Pancreas (tissue), 10 donors: ENCODE measurements at regions not wholly inside any gene's neighbourhood (a gene's known extent, or its start where the extent isn't known, plus 50 kb on each side); places are given as distances from the start of the nearest gene placed in this dataset.

Experiments
- ATAC-seq, 4 donors: fragments of 200-7000 bp; cut with Tn5 transposase; one replicate each; pipeline versions ENCODE4 v1.8.0 to v1.9.1; 2020; ENCODE audit warnings: mild to moderate bottlenecking in 4 of 4, moderate library complexity in 4 of 4
- DNase-seq, 6 donors: peaks; one replicate each; pipeline ENCODE4 v3.0.0-alpha.2; 2020
- FAIRE-seq: peaks from 2 replicates; lab custom pipeline; 2012; peaks lifted over from hg19 to GRCh38; lab: Jason Lieb, UNC
- H3K27ac ChIP-seq, 4 donors: fragments of 200-600 bp; sonication (generic); 1 replicate in 3 of 4; 2 replicates in 1 of 4; pipeline versions ENCODE4 v1.5.0 to v1.8.0; 2020
- H3K27me3 ChIP-seq, 4 donors: fragments of 200-600 bp; one replicate each; pipeline ENCODE4 v1.8.0; 2021
- H3K36me3 ChIP-seq, 3 donors: fragments of 200-600 bp; sonication (generic) in 1 of 3; one replicate each; pipeline versions ENCODE4 v1.5.0 to v1.8.0; 2020 to 2021
- H3K4me1 ChIP-seq, 3 donors: fragments of 200-600 bp; one replicate each; pipeline ENCODE4 v1.8.0; 2021
- H3K4me3 ChIP-seq, 4 donors: fragments of 200-600 bp; sonication (generic) in 2 of 4; one replicate each; pipeline versions ENCODE4 v1.5.0 to v1.8.0; 2020 to 2021
- H3K9me3 ChIP-seq, 4 donors: fragments of 200-600 bp; one replicate each; pipeline ENCODE4 v1.8.0; 2021
- CTCF ChIP-seq, 4 donors: fragments of 200-600 bp; sonication (generic) in 3 of 4; IDR thresholded peaks; one replicate each; pipeline versions ENCODE4 v1.5.0 to v1.8.0; 2021; ENCODE audit warnings: antibody characterized with exemption in 4 of 4
- WGBS, 2 donors: extraction: QIAGEN DNeasy Blood & Tissue Kit; methylation state at CpG; one replicate each; pipeline ENCODE4 v1.1.7; 2013; 5-methylcytosine and 5-hydroxymethylcytosine counted together
- intact Hi-C, 3 donors: fragments of 100-400 bp; cut with DNase I; formaldehyde crosslinking; loops; one replicate each; pipeline versions ENCODE4 v1.11.1 to v1.14.2; 2022
- donor health status: healthy with polysubstance abuse.
- donor health status: DM: no; HTN: no; CAD: no; lungs with moderate emphysema.
- donor health status: DM: no; HTN: no; CAD: no.
- donor health status: control.
- donor health status: control.
- donor health status: Bipolar disorder and iron deficiency.
- donor health status: DM: yes; HTN: yes; CAD: no.
- donor health status: DM: no; HTN: no; CAD: no.
- donor health status: DM: no; HTN: no; CAD: no.
- donor health status: DM: yes; HTN: yes; CAD: no.

GRCh38 chr18:22034276-22034675, 135.1 kb upstream of the GATA6 start:
- 30 to 32% methylated on average over 6 of the region's 6 CpGs for WGBS, 2 donors
- FAIRE-seq: no peak
- H3K36me3 ChIP-seq: no peaks in the 10 kb centered on the region
- H3K4me1 ChIP-seq: peaks cover 4 to 13% (median 10%) of the 10 kb centered on the region in 3 donors
- H3K4me3 ChIP-seq: no peak overlapping the region
- no peaks in the 10 kb centered on the region for H3K9me3 ChIP-seq
- H3K27ac ChIP-seq: peak overlapping the region in 1 of 4 donors; percentile 27
- no peaks in the 10 kb centered on the region for H3K27me3 ChIP-seq
- intact Hi-C loops: no loop called here
- no peak for DNase-seq
- peak in 2 of 4 donors; percentile 11 to 19 for ATAC-seq
- TF ChIP-seq CTCF (IDR thresholded peaks at IDR 0.05): no peak

GRCh38 chr18:22040533-22040932, 128.9 kb upstream of the GATA6 start:
- Histone ChIP-seq H3K4me3 (no peak overlapping the region), H3K36me3 (no peaks in the 10 kb centered on the region), H3K27ac (no peak overlapping the region), H3K9me3 (no peaks in the 10 kb centered on the region), H3K27me3 (no peaks in the 10 kb centered on the region), H3K4me1 (peaks cover 23 to 30% (median 26%) of the 10 kb centered on the region in 3 donors)
- no peak for ATAC-seq
- DNase-seq: no peak
- intact Hi-C loops: no loop called here
- 38 to 43% methylated on average over 4 of the region's 4 CpGs for WGBS, 2 donors
- no peak for FAIRE-seq
- TF ChIP-seq CTCF (IDR thresholded peaks at IDR 0.05): no peak

- DNase-seq: no peak
- no peaks in the 10 kb centered on the region for H3K27me3 ChIP-seq
- ATAC-seq: no peak
- H3K4me1 ChIP-seq: peaks cover 48 to 59% (median 59%) of the 10 kb centered on the region in 3 donors
- peak overlapping the region; percentile 60 to 96 (median 93) for H3K27ac ChIP-seq
- intact Hi-C loops: no loop called here
- H3K9me3 ChIP-seq: no peaks in the 10 kb centered on the region
- no peaks in the 10 kb centered on the region for H3K36me3 ChIP-seq
- no peak for FAIRE-seq
- TF ChIP-seq CTCF (IDR thresholded peaks at IDR 0.05): no peak
- H3K4me3 ChIP-seq: no peak overlapping the region
- WGBS, 2 donors: 35 to 38% methylated on average over 4 of the region's 4 CpGs
Observed at GRCh38 chr18:22043837-22044236, 125.6 kb upstream of the GATA6 start.

GRCh38 chr18:22044474-22045220, 124.7 kb upstream of the GATA6 start:
- peak; percentile 82 to 90 (median 87) for ATAC-seq
- DNase-seq: peak; percentile 66 to 92 (median 89)
- Histone ChIP-seq H3K27ac (peak overlapping the region; percentile 91 to 96 (median 93)), H3K4me1 (peaks cover 51 to 64% (median 64%) of the 10 kb centered on the region in 3 donors), H3K27me3 (no peaks in the 10 kb centered on the region), H3K9me3 (no peaks in the 10 kb centered on the region), H3K36me3 (no peaks in the 10 kb centered on the region), H3K4me3 (no peak overlapping the region)
- TF ChIP-seq CTCF (IDR thresholded peaks at IDR 0.05): no peak
- intact Hi-C loops: no loop called here
- FAIRE-seq: no peak
- WGBS, 2 donors: 7 to 13% methylated on average over 5 of the region's 5 CpGs
